ENCODE measurements at regions not wholly inside any gene's neighbourhood (a gene's known extent, or its start where the extent isn't known, plus 50 kb on each side); places are given as distances from the start of the nearest gene placed in this dataset.

GRCh38 chr1:29667951-29668350, 431.6 kb downstream of the PTPRU start:
- DNase-seq (ENCODE audit: low spot score) = no peak

- DNase-seq (ENCODE audit: low spot score) = no peak
Measured at GRCh38 chr1:29664711-29665110, 428.4 kb downstream of the PTPRU start.

- no peak for DNase-seq (ENCODE audit: low spot score)
Measured at GRCh38 chr1:29658688-29659087, 422.4 kb downstream of the PTPRU start.

DNA sequence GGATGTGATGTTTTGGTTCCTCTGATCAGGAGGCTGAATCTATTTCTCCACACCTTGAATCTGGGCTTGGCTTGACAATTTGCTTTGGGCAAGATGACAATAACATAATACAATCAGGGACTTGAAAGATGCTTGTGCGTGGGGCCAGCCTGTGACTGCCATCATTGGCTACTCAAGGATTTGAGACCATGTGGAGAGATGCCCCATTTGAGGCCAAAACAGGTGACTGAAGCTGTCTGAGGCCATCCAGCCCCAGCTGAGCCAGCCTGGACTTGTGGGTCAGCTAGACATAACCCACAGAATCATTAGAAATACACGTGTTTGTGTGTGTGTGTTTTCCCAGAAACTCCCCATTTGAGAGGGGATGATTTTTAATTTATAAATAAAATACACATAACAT, 421.5 kb downstream of the PTPRU start:
- no peak for DNase-seq (ENCODE audit: low spot score)

DNA sequence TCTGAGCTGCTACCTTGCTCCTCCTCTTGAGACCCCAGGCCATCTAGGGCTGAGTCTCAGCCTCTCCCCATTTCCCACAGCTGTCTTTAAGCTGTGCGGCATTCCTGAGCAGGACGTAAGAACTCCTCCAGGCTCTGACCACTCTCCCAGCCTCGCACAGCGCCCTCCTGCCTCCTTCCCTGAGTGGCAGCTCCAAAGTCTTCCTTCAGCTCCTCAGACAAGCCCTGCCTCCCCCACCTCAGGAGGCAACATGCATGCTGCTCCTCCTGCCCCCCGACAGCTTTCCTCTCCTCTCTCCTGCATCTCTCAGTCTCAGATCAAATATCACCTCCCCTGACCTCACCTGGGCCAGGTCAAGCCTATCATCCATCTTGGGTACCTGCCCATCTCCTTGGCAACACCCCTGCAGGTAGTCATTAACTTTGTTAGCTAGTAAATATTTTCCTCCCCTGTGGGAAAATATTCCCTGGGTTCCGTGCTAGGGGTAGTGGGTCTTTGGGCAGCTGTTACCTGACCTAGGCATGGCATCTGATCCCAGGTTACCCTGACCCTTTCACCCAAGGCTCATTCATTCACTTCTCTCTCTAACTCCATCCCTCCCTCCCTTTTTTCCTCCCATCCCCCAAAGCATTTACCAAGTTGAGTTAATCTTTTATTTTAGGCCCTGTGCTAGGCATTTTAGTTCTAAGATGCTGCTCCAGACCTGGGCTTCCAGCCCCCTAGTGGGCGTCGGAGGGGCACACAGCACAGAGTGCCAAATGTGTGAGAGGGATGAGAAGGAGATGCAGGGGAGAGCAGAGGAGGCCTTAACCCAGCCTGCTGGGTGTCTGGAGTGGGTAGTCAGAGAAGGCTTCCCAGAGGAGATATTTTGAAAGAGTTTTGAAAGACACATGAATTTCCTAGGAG, 419.9 kb downstream of the PTPRU start:
- no peak for DNase-seq (ENCODE audit: low spot score)

DNA sequence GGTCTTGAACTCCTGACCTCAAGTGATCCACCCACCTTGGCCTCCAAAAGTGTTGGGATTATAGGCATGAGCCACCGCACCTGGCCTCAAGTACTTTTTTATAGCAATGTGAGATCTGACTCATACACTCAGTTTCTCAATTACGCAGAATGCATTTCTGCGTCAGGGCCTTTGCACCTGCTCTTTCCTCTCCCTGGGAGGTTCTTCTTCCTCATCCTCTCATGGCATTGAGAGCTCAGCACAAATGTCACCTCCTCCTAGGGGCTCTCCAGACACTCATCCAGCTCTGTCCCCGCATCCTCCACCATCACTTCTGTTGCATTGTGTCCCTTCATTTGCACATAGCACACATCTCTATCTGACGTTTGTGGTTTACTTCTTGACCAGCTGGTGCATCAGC, 418.8 kb downstream of the PTPRU start:
- DNase-seq (ENCODE audit: low spot score) = no peak

DNA sequence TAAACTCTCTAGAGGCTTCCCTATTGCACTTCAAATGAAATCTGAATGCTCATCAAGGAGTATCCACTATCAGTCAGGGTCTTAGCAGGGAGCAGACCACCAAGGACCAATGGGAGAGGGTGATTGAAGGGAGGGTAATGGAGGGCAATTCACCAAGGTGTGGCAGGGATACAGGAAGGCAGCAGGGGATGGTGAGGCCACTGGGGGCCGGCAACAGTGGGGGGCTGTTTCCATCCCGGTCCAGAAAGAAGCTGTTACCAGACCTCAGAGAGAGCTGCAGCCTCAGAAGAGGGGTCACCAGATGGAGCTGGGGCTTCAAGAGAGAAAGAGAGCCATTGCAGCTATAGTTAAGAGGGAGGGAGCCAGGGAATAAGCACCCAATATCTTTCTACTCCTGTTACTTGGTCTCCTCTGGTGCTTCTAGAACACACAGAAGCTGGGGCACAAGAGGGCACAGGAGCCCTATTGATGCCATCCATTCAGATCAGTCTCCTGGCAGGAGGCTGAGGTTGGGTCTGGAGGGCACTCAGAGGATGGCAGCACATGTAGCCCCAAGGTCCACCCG, 417.6 kb downstream of the PTPRU start:
- DNase-seq (ENCODE audit: low spot score) = no peak

- DNase-seq (ENCODE audit: low spot score) = no peak
Measured at GRCh38 chr1:29653034-29653810, 416.9 kb downstream of the PTPRU start.

DNA sequence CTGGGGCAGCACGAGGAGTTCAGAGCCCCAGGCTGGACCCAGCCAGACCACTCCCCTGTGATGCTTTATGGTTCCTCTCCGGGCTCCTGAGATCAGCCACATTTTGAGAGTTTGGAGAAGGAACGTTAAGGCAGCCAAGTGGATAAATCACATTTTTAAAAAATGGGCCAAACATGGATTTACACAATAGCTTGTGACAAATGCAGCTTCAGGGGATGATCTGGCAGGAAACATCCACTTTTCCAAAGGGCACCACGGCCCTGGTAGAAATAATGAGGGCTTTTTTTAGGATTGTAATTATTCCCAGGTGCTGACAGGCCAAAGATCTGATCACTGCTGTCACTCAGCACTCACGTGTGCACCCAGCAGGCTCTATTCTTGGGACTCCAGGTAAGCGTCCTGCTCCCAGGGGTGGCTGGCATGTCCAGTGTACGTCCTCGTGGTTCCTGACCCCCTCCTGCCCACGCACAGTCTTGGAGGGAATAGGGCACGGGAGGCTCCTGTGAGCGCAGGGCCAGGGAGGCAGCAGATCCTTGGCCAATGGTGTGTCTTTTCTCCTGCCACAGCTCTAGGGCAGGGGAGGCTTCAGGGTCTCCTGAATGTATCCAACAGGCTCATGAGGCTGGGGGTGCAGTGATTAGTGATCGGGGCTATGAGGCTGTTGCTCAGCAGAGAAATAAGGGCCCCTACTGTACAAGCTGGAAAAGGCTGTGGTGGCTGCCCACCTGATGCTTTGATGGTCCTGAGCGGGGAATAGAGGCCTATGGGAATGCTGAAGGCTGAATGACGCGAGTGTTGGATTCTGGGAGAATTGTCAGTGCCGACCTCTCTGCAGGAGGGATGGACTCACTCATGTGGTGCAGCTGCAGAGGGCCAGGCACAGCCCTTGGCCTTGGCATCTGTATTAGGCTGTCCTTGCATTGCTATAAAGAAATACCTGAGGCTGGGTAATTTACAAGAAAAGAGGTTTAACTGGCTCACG, 415.7 kb downstream of the PTPRU start:
- DNase-seq (ENCODE audit: low spot score) = no peak

GRCh38 chr1:29651246-29651645, 414.9 kb downstream of the PTPRU start:
- no peak for DNase-seq (ENCODE audit: low spot score)

DNA sequence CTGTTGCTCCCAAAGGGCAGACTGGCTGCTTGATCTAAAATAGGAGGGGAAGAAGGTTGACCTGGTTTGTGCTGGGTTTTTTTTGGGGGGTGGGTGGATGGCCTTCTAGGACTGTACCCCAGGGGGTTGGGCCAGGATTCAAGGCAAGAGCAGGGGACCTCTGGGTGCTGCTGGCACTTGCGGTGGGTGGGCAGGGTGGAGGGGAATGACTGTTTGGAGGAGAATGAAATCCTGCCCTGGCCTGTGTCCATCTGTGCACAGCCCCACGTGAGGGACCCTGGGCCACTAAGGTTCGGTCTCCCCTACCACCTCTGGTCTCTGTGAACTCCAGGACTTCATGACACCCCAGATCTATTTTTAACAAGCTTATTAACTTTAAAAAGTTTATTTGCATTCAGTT, 414.2 kb downstream of the PTPRU start:
- no peak for DNase-seq (ENCODE audit: low spot score)

DNA sequence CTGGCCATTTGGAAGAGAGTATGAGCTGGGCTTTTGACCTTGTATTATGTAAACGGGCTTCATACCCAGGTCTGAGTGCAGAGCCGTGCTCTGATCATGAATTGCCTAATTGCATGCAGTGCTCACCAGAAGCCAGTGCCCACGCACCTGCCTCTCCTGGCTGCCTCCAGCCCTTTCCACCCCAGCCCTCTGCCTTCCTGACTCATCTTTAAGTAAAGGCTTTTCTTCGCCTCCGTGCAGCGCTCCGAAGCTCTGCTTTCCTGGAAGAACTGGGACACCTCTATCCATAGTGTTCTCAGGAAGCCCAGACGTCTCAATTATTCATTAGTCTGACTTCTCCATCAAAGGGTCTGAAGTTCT, 413.7 kb downstream of the PTPRU start:
- DNase-seq (ENCODE audit: low spot score) = no peak

DNA sequence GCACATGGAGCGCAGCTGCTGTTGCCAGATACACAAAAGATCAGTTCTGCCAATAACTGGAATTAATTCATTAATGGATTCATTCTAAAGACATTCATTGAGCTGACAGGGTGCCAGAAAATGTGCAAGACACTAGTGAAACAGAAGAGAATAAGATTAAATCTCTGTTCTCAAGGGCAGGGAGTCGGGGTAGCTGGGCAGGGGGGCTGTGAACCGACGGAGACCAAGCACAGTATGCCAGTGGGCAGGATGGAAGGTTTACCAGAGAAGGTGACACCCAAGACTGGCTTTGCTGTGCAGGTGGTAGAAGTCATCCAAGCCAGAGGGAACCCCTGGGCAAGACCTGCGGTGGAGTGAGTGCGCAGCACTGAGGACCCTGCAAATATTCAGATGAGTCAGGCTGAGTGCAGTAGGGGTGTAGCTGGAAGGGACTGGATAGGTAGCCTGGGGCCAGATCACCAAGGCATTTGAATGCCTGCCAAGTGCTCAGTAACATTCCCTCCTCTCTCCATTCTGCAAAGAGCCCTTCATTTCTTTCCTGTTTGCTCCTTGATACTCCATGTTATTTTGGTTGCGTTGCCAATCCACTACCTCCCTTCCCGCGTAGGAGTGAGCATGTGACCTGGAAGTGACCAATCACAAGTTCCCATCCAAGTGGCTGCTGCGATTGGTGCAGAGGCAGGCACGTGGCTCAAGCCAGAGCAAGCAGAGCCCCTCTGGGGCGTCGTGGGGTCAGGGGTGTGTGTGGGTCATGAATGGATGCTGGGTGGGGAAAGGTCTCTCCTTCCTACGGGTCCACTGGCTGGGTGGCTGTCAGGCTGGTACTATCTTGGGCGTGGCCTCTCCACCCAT, 413.1 kb downstream of the PTPRU start:
- no peak for DNase-seq (ENCODE audit: low spot score)

DNA sequence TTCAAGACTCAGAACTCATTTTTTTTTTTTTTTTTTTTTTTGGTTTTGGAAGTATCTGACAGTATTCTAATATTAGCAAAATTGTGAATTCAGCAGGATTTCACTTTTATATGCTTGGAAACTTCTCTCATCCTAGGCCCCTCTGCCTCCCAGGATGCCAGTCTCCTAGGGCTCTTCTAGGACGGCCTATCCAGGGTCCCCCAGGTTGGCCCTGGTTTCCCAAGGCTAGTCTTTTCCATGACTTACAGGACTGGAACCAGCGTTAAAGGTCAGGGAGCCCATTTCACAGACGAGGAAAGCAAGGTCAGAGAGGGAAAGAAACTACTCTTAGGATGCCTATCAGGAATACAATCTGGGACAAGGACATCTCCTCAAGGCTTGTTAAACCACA, 412.5 kb downstream of the PTPRU start:
- no peak for DNase-seq (ENCODE audit: low spot score)

DNA sequence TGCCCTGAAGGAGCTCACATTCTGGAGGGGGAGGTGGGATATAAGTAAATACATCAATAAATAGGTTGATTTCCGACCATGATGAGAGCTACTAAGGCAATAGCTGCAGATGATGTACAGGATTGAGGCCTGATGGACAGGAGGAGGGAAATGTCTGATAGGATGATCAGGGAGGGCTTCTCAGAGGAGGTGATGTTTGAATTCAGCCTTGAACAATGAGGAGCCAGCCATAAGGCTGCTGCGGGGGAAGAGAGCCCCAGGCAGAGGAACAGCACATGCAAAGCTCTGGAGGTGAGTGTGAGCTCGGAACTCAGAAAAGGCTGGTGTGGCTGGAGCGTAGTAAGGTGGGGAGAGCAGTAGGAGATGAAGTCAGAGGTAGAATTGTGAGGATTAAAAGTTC, 411.7 kb downstream of the PTPRU start:
- no peak for DNase-seq (ENCODE audit: low spot score)

GRCh38 chr1:29647581-29647980, 411.3 kb downstream of the PTPRU start:
- no peak for DNase-seq (ENCODE audit: low spot score)

DNA sequence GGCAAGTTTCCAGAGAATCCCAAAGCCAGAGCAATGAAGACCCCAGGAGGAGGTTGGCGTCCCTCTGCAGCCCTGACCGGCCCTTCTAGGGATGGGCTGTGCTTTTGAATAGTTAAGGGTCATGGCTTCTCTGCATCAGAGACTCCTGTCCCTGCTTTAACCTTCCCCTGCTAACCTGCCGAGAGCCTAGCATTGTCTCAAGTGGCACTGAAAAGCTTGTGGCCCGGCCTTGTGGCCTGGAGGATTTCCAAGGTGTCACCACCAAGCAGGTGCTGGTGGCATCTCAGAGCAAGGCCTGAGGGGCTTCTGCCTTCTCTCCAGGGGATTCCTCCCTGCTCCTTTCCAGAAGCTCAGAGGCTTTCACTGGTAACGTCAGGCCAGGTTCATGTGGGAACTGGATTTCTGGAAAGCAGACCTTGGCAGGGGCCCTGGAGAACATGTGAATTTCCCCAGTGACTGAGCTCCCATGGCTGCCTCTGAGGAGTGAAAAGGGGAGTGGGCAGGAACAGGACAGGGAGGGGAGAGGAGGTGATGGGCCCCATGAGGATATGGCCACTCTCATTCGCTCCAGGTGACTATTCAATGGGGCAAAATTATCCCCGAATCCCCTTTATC, 409.9 kb downstream of the PTPRU start:
- no peak for DNase-seq (ENCODE audit: low spot score)

DNA sequence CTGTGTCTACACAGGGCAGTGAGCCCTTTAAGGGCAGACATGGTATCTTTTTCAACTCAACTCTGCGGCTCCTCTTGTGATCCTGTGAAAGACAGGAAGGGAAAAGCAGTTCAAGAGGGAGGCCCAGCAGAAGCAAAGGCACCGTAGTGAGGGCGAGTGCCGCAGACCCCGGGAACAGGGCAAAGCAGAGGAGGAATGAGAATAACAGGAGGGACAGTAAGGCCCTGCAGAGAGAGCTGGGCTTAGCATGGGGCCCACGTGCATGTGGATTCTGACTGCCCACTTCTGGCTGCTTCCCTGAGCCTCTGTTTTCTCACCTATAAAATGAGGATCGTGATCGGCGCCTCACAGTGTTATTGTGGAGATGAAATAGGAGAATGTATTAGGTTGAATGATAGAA, 409.3 kb downstream of the PTPRU start:
- DNase-seq (ENCODE audit: low spot score) = no peak

DNA sequence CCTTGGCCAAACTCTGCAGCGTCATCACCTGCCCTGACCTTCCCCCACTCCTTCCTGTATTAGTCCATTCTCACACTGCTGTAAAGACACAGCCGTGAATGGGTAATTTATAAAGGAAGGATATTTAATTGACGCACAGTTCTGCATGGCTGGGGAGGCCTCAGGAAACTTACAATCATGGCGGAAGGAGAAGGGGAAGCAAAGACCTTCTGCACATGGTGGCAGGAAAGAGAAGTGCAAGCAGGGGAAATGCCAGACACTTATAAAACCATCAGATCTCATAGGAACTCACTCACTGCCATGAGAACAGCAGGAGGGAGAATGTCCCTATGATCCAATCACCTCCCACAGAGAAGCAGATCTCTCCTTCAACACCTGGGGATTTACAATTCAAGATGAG, 408.5 kb downstream of the PTPRU start:
- no peak for DNase-seq (ENCODE audit: low spot score)

DNA sequence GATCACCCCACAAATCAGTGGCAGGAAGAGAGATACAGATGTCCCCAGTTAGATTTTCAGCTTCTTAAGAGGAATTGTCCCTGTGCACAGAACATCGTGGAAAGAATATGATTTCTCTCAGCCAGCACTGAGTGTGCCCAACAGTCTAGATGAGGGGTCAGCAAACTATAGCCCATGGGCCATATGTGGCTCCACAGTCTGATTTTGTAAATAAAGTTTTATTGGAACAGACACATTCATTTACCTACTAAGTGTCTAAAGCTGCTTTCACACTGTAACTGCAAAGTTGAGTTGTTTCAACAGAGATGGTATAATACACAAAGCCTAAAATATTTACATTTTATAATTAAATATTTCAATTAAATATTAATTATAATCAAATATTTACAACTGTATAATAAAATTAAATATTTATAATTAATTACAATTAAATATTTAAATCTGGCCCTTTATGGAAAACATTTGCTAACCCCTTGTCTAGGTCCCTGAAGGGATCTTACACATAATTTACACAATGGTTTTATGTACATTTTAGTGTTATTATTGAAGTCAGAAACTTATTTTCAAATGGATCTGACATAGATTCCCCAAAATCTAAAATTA, 407.6 kb downstream of the PTPRU start:
- no peak for DNase-seq (ENCODE audit: low spot score)
